Activated T-helper 9 cell treated with anti-CD3 and anti-CD28 coated beads, Interleukin-2, amount 50 U/mL, for 16 hours (primary cell): ENCODE measurements at regions not wholly inside any gene's neighbourhood (a gene's known extent, or its start where the extent isn't known, plus 50 kb on each side); places are given as distances from the start of the nearest gene placed in this dataset.

Experiments used
- DNase-seq: peaks from one replicate; pipeline ENCODE4 v3.0.0-alpha.2; 2020; ENCODE audit warnings: low read depth

DNA sequence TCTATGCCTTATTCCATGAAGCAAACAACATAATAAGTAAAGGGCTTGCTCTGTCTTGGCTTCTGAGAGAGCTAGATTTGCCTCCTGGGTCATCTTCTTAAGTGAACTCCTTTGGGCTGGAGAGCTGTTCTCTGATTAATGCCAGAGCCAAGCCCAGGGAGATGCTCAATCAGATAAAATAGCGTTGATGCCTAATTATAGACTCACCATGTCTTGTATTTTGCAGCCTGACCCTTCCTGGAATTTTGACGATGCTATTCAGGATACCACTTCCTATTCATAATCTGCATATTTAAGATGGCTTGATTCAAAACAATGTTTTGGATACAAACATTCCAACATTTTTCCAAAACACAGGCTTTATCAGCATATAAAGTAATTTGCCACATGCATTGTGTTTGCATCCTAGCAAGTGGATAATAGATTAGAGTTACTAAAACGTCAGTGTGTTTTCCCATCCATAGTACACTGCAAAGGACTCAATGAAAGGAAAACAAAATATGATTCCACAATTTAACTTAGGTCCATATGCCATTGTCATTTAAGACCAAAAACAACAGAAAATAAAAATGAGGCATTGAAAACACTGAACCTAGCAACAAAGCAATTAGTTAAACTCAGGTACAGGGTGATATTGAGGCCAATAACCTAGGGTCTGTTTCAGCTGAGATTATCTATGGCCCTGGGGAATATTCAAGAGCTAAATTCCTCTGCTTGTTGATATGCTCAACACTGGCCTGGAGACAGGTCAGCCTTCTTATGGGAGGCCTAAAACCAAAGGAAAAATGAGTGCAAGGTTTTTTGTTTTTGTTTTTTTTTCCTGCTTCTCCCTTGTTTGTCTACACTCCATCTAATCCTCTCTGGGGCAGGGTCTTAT is 184.2 kb upstream of the FOXN3 start:
- no peak for DNase-seq

DNA sequence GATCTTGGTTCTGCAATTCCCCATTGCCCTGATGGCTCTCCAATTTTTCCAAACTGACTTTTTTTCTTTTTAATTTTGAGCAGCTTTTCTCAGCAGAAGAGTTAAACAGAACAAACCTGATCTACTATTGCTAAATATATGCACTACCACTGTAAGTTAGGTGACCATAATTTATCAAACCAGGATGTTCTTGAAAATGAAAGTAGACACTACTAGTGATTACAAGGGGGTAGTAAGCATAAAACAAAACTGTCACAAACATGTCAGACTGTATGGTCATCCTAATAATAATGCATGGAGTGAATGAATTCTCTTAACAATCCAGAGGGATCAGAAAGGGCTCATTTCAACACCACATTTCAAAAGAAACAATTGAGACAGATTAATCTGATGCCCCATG is 183.0 kb upstream of the FOXN3 start:
- no peak for DNase-seq

DNA sequence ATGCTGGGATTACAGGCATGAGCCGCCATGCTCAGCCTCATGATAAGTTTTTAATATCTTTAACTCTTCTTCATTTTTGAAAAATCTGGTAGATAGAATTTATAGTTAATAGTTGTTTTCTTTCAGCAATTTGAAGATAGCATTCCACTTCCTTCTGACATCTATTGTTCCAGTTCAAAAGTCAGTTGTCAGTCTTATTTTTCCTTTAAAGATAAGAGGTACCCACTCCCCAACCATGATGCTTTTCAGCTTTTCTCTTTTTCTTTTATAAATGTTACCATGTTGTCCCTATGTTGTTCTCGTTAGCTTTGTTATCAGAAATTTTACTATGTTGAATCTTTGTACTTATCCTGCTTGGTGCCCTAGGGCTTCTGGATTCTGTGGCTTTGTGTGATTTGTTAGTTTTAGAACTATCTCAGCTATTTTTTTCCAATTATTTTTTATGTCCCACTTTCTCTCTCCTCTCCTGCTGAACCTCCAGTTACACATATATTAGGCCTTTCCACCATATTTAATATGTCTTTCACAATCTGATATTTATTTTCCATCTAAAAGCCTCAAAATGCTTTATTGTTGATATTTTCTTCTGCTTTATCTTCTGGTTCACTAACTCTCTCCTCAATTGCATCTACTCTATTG is 181.6 kb upstream of the FOXN3 start:
- DNase-seq = no peak

DNA sequence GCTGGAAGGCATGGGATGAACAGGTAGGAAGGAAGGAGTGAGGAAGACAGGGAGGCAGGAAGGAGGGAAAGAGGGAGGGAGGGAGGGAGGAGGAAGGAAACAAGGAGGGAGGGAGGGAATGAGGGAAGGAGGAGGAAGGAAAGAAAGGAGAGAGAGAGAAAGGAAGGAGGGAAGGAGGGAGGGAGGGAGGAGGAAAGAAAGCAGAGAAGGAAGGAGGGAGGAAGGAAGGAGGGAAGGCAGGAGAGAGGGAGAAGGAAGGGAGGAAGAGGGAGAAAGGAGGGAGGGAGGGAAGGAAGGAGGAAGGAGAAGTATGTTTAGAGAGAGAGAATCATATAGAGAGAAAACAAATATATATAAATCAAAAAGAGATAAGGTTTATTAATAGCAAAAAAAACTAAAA is 175.9 kb upstream of the FOXN3 start:
- no peak for DNase-seq

DNA sequence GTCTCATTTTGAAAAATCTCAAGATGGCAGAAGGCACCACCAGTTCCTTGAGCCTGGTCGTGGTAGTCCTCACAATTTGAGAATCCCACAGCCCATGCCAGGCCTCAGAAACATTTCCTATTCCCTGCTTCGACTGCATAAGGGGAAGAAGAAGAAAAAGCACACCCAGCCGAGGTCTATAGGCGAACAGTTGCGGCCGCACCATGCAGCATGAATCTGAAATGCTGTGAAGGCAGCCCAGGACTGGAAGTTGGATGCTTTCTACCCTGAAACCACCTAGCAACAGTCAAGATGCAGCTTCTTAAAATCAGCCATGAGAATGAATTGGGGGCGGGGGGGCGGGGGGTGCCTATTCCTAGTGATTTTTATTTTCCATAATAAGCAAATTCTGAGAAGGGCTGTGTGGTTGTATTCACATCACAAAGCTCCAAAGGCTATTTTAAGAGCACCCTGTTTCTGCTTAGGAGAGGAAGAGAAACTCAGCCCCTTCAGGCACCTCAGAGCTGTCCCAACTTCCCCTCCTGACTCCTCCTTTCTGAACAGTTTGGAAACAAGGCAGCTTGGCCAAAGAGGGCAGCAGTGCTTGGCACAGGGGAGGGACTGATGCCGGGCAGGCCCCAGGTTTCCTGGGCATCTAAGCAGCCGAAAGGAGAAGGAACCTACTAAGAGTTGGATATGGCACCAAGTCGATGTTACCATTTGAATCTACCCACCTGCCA is 172.5 kb upstream of the FOXN3 start:
- no peak for DNase-seq

DNA sequence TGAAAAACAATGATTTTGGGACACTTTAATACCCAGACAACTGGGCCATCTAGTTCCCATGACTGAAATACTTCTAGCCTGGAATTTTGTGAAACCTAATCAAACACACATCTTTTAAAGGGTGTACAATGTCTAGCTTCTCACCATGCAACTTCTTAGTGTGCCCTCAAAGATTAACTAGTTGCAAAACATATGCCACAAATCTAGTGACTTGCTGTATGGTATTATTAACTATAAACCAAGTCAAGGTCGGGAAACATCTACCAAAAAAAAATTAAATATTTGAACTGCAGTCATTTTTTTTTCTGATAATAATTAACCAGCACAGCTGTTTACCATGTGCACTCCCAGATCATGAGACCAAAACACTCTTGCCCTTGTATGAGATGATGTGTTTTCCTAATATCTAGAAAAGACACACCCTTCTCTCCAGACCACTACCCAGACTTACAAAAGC is 171.8 kb upstream of the FOXN3 start:
- no peak for DNase-seq

DNA sequence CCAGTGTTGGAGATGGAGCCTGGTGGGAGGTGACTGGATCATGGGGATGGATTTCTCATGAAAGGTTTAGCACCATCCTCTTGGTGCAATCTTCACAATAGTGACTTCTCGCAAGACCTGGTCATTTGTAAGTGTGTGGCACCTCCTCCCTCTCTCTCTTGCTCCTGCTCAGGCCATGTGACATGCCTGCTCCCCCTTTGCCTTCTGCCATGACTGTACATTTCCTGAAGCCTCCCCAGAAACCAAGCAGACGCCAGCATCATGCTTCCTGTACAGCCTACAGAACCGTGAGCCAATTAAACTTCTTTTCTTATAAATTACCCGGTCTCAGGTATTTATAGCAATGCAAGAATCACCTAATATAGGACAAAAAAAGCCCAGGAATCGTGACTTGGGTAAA is 171.0 kb upstream of the FOXN3 start:
- DNase-seq = no peak

DNA sequence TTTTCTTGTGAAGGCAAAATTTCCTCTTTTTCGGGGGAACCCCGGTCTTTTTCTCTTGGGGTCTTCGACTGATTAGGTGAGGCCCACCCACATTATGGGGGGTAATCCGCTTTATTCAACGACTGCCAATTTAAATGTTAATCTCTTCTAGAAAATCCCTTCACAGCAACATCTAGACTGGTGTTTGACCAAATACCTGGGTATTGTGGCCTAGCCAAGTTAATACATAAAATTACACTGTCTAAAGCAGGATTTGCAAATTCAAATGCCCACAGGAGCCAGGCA is 170.0 kb upstream of the FOXN3 start:
- DNase-seq = no peak

DNA sequence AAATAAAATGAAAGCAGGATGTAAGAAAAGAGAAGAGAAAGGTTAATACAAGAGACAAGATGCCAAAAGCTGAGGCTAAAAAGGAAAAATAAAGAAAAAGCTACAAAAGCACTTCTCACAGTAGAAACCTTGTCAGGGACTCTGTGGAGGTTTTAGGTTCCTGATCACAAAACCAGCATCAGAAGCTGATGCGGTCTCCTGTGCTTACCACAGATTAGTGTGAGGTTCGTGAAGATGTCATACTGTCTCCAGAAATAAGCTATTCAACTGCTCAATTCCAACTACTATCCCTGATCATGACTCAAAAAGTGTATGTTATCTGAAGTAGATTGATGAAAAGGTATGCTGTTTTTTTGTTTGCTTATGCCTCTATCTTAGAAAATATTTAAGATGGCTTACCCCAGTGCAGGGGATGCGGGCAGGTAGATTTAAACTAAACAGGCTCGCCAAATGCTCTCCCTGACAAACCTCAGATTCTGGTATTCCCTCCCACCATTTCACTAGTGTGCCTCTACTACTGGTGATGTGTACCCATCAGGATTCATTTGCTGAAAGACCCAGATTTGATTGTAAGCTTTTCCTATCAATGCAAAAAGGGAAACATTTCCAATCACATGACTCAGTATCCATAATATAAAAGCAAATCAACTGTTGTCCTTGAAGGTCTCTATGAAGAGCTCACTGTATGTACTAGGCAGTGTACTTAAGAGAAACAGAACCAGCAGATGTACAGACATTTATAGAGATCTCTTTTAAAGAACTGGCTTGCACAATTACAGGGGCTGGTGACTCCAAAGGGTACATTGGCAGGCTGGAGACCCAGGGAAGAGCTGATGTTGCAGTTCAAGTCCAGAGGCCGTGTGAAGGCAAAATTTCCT is 169.5 kb upstream of the FOXN3 start:
- DNase-seq = no peak

DNA sequence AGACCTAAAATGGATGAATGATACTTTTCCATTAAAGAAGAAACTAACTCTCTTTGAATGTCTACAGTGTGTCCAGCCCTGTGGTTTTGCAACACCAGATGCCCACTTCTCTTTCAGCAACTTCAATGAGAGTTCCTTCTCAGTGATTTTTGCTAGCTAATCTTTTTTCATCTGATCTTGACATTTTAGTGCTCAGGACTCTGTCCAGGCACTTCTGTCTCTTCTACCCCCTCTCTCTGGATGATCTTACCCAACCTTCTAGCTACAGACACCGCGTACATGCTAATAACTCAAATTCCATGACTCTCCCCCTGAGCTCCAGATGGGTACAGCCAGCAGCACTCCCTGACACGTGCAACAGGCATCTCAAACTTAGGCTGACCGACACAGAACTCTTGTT is 161.1 kb upstream of the FOXN3 start:
- DNase-seq = no peak

DNA sequence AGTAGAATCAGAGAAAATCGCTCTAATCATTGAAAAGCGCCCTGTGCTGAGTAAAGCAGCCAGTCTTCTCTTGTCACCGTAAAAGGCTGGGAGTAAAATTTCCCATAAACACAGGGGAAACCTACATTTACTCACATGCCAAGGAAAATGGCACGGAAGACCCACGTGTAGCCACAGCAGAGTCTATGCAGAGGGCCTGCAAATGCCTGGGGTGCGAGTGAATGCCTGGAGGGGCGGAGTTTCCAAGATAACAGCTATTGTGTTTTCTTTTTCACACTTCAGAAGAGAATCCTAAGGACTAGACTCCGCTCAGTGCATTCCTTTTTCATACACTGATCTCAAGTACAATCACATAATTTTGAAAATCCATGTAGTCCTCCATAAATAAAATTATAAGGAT is 159.9 kb upstream of the FOXN3 start:
- DNase-seq = no peak

DNA sequence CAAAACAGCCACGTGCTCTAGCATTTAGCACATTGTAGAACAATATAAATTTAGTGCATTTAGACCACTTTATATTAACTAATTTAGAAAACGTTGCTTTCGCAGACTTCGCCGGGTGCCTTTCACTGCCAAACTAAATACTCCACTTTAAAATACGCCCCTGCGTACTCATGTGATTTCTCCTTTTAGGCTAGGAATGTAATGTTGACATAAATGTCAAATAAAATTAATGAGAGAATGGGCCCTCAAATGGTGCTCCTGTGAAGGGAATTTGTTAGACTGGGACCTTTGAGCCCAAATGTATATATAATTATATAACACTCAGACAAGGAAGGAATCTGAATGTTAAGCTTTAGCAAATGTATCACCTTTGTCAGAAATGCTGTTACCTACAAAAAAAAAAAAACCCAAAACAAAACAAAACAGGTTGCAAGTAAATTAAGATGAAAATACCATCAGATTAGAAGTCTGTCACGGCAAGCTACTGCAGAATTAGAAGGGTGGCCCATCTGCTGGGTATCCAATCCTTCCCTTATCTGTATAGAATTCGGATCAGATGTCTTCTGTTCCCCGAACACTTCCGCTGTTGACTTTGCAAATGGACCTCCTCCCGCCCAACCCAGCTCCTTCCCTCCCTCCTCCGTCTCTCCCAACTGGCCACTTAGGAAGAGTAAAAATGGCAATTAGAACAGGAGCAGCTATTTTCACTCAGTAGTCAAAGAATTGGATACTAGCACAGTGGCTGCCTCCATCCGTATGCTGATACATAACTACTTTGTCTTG is 159.3 kb upstream of the FOXN3 start:
- no peak for DNase-seq

DNA sequence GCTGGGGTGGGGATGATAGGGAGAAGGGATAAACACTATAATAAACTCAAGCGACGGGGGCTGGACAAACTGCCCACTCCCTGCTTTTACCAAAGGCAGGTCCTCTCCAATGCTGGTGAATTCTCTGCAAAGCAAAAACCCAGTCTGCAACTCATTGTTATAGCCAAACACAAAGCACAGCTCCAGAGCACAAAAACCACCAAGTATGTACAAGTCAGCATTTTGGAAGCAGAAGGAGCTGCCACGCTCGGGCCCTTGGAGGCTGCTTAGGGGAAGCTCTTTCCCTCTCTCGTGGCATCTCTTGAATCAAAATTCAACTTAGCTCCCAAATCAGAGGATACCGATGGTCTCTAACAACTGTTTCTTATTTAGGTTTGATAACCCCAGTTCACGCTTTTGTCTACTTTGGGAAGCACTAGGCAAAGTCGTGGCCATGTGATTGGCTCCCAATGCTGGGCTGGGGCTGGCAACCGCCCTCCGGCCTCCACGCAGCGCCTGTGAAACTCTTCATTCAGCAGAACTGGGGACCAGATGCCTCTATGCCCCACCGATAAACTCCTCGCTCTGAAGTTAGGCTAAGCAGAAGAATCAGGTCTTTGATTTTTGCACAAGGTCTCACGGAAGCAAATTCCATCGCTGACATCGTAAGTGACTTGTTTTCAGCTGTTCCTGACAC is 158.5 kb upstream of the FOXN3 start:
- DNase-seq = no peak

DNA sequence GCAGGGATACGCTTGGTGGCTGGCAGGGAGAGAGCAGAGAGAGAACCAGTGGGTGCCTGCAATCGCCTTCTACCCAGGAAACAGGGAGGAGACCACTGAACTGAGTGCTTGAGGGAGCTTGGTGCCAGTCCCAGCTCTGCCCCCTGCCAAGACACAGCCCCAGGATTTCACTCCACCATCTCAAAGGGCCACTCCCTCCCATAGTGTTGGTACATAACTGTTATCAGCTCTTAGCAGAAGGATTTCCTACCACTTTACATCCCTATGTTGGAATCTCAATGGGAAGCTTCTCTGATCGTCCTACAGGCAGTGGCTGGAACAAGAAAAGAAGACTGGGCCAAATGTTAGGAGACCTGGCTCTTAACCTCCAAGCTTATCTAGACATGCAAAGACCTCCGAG is 157.4 kb upstream of the FOXN3 start:
- no peak for DNase-seq

DNA sequence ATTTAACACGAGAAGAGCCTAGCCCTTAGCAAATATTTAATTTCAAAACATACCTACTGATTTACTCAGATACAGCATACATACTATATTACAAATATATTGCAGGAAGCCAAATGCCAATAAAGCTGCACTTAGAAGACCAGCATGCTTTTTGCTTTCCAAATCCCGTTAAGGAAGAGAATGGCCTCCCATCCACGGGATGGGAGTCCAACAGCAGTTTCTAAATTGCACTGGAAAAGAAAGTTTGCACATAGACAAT is 156.3 kb upstream of the FOXN3 start:
- DNase-seq = no peak

DNA sequence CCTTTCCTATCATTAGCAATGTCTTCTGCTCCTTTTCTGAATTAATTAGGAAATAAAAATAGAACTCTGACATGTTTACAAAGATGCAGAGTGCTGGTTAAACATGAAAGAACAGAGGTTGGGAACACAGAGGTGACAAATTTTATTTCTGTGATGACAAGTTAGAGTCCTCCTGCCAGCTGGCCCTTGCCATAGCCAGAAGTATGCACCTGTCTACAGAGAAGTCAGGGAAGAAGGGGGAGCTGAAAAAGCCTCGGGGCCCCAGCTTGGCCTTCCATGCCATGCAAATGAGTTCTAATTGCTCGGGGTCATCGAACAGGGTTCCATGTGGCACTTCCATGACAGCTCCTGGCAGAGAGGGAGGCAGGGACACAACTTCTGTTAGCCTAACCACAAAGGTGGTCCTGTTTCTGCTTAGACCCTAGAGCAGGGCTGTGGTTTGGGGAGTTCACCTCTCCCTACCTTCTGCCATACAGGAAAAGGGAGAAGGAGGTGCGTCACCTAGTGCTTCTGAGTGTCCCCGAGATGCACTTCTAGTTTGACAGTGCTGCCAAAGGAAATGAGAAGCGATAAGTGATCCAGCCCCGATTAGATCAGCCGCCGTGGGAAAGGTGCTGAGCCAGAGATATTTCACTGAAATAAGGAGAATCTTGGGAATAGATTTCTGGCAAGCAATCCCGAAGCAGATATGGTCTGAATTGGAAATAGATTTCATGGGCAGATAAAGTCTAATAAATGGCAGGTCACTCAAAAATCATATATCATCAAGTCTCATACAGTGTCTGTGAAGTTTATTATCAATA is 155.8 kb upstream of the FOXN3 start:
- no peak for DNase-seq

DNA sequence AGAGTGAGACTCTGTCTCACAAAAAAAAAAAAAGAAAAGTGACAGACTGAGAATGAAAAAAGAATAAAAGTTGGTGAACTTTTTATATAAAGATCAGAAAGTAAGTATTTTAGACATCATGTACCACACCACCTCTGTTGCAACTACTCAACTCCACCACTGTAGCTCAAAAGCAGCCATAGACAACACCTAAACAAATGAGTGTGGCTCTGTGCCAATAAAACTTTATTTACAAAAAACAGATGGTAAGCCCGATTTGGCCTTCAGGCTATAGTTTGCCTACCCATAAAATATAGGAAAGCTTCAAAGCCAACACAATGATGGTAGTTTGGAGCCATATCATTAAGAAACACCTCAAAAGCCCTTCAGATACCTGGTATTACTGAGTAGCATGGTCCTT is 154.5 kb upstream of the FOXN3 start:
- DNase-seq = no peak

DNA sequence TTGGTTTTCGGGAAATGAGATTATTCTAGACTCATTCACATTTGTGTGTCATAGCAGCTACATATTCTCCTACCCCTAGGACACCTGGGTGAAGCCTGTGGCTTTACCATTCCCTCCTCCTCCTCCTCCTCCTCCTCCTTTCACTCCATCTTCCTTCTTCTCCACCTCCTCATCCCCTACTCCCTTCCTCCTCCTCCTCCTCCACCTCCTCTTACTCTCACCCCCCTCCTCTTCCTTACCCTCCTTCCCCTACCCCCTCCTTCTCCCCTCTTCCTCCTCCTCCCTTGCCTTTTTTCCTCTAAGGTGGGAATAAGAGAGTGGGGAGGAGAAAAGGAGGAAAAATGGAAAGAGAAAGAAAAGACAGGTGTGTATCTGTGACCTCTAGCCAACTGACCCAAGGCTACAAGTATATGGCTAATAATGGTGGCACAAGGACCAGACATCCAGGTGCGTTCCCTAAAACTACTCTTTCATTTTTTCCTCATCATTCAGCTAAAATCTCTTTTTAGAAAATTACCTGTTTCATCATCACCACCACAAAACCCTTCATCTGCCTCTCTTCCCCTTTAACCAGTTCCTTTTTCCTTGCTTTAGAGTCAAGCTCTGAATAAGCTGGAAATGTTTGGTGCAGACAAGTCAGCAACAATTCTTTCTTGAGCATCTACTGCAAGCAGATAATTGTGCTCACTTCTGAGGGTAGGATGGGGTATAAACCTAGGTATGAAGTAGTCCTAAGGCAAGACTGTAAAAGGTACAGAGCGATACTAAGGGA is 149.8 kb upstream of the FOXN3 start:
- no peak for DNase-seq

DNA sequence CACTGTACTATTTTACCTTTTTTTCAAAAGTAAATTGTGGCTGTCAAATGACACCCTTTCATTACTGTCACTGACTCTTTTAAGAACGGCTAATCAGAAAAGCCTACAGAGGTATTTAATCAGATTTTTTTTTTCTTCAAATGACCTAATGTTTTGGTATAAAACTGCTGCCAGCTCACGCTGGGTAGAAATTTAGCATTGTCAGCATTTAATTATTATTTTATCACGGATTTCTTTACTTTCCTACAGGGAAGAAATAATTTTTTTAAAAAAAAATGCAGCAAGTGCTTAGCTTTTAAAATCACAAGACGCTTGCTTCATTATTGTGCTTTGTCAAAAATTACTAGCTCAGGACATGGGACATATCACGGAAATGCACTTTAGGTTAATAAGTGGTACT is 149.1 kb upstream of the FOXN3 start:
- no peak for DNase-seq

DNA sequence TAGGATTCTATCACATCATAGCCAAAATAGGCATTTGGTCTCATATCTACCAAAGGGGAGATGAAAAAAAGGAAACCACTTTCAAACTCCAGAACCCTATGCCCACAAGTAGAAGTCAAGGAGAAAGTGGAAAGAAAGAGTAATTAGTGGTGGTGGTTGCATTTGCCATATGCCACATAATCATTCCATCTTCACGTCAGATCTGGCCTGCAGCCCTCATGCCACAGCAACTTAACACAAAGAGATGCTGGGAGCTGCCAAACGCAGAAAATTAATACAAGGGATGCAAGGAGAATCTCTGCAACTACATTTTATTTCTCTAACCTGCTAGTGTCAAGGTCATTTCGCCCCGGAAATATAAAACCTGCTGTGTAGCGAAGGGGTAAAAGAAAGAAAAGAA is 148.6 kb upstream of the FOXN3 start:
- no peak for DNase-seq
